PC-3 (cell line): ENCODE measurements at regions not wholly inside any gene's neighbourhood (a gene's known extent, or its start where the extent isn't known, plus 50 kb on each side); places are given as distances from the start of the nearest gene placed in this dataset.

Experiments
- ATAC-seq: fragments of 200-7000 bp; cut with Tn5 transposase; 2 replicates; pipeline ENCODE4 v1.9.1; 2020; ENCODE audit warnings: mild to moderate bottlenecking, moderate library complexity
- BruUV-seq: library from RNA; stranded (reverse); fragments of 400-500 nt; replicated peaks from 2 replicates; lab custom pipeline; 2021; lab: Mats Ljungman, UMichigan
- CTCF ChIA-PET: fragments of 300-600 bp; sonication (Branson Sonifier 250); formaldehyde crosslinking; loops from one replicate; lab custom pipeline; 2022; ENCODE audit warnings: antibody characterized with exemption; lab: Charles Lee
- POLR2A ChIA-PET: fragments of 300-600 bp; sonication (Branson Sonifier 250); formaldehyde crosslinking; loops from one replicate; lab custom pipeline; 2022; ENCODE audit warnings: antibody characterized with exemption; ENCODE audit not compliant: unreplicated experiment; lab: Charles Lee
- DNase-seq: peaks from one replicate; pipeline ENCODE4 v3.0.0-alpha.2; 2015
- H2AFZ ChIP-seq: fragments of 300-600 bp; sonication (generic); 2 replicates; pipeline ENCODE4 v1.6.0; 2016; ENCODE audit warnings: antibody characterized with exemption, low read length
- H3F3A ChIP-seq: fragments of 300-600 bp; sonication (generic); one replicate; pipeline ENCODE4 v1.6.0; 2017; ENCODE audit warnings: antibody characterized with exemption, low read length, control low read depth, mild to moderate bottlenecking; ENCODE audit not compliant: unreplicated experiment
- H3K27ac ChIP-seq: fragments of 300-600 bp; sonication (generic); 2 replicates; pipeline ENCODE4 v1.5.1; 2016; ENCODE audit warnings: mild to moderate bottlenecking, low read length
- H3K27me3 ChIP-seq: fragments of 300-600 bp; sonication (generic); 2 replicates; pipeline ENCODE4 v1.6.1; 2016; ENCODE audit warnings: low read length, mixed read lengths
- H3K36me3 ChIP-seq: fragments of 300-600 bp; sonication (generic); 2 replicates; pipeline ENCODE4 v1.6.1; 2016; ENCODE audit warnings: low read depth, mixed run types, low read length, mixed read lengths
- H3K4me1 ChIP-seq: fragments of 300-600 bp; sonication (generic); 2 replicates; pipeline ENCODE4 v1.5.1; 2016; ENCODE audit warnings: low read length; ENCODE audit not compliant: insufficient read depth
- H3K4me2 ChIP-seq: fragments of 300-600 bp; sonication (generic); 2 replicates; pipeline ENCODE4 v1.6.0; 2016; ENCODE audit warnings: low read length
- H3K4me3 ChIP-seq: fragments of 300-600 bp; sonication (generic); 2 replicates; pipeline ENCODE4 v1.5.1; 2016; ENCODE audit warnings: mild to moderate bottlenecking, low read length, mixed read lengths
- H3K79me2 ChIP-seq: fragments of 300-600 bp; sonication (generic); 2 replicates; pipeline ENCODE4 v1.6.1; 2017; ENCODE audit warnings: low read length, mixed read lengths
- H3K9ac ChIP-seq: fragments of 300-600 bp; sonication (generic); 2 replicates; pipeline ENCODE4 v1.6.0; 2016; ENCODE audit warnings: mild to moderate bottlenecking, low read length
- H3K9me2 ChIP-seq: fragments of 300-600 bp; sonication (generic); replicated peaks from 2 replicates; pipeline ENCODE4 v1.6.1; 2016; ENCODE audit warnings: mixed run types, low read length, mixed read lengths
- H3K9me3 ChIP-seq: fragments of 300-600 bp; sonication (generic); 2 replicates; pipeline ENCODE4 v1.6.1; 2016; ENCODE audit warnings: low read length, mixed read lengths
- H4K20me1 ChIP-seq: fragments of 300-600 bp; sonication (generic); 2 replicates; pipeline ENCODE4 v1.6.1; 2016; ENCODE audit warnings: low read length, mixed read lengths
- EZH2 ChIP-seq: fragments of 300-600 bp; sonication (generic); IDR thresholded peaks from one replicate; pipeline ENCODE4 v1.6.1; 2017; ENCODE audit warnings: antibody characterized with exemption, mild to moderate bottlenecking, low read length; ENCODE audit not compliant: unreplicated experiment
- EZH2phosphoT487 ChIP-seq: fragments of 300-600 bp; sonication (generic); IDR thresholded peaks from 2 replicates; pipeline ENCODE4 v1.6.1; 2018; ENCODE audit warnings: mild to moderate bottlenecking, antibody characterized with exemption, low read length, borderline replicate concordance
- intact Hi-C: fragments of 100-400 bp; cut with micrococcal nuclease; formaldehyde crosslinking; loops from 2 replicates; pipeline ENCODE4 v1.9.0; 2023
- TF ChIP-seq, protein P1 (sequence below): fragments of 300-600 bp; sonication (generic); conservative IDR thresholded peaks from 2 replicates; pipeline ENCODE4 v1.5.1; 2017; ENCODE audit warnings: antibody characterized with exemption, low read depth, mild to moderate bottlenecking, low read length

DNA sequence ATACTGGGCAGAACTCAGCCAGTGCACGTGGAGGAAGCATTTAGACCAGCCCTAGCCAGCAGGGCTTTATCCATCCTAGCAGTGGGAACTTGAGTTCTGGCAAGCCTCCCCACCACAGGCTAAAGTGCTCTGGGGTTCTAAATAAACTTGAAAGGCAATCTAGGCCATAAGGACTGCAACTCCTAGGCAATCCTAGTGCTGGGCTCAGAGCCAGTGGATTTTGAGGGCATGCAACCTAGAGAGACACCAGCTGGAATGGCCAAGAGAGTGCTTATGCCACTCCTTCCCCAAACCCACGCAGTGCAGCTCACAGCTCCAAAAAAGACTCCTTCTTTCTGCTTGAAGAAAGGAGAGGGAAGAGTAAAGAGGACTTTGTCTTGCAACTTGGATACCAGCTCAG lies 70.5 kb upstream of the APOBEC4 start:
- ChIA-PET POLR2A (no interaction called here), CTCF (no interaction called here)
- ATAC-seq, result no peak

GRCh38 chr1:183721041-183721440 lies 67.9 kb upstream of the APOBEC4 start:
- Histone ChIP-seq H3K9me3 (no peaks in the 10 kb centered on the region), H3K9me2 (no peaks in the 10 kb centered on the region), H3K4me2 (no peak overlapping the region), H3K27ac (no peak overlapping the region), H3K79me2 (no peaks in the 10 kb centered on the region), H3K4me1 (peaks cover 4% of the 10 kb centered on the region; the same call in 1 of the 2 replicates), H3K36me3 (no peaks in the 10 kb centered on the region), H3F3A (no peaks in the 10 kb centered on the region), H3K27me3 (no peaks in the 10 kb centered on the region), H3K9ac (no peak overlapping the region), H2AFZ (no peak overlapping the region), H3K4me3 (no peak overlapping the region), H4K20me1 (no peaks in the 10 kb centered on the region)
- ATAC-seq (no peak), DNase-seq (no peak)
- CTCF ChIA-PET, result no interaction called here
- no TSS peak for BruUV-seq
- intact Hi-C loops, result no loop called here
- POLR2A ChIA-PET, result no interaction called here
- no peak for TF ChIP-seq EZH2phosphoT487
- no peak for TF ChIP-seq EZH2
- TF ChIP-seq, protein P1, sequence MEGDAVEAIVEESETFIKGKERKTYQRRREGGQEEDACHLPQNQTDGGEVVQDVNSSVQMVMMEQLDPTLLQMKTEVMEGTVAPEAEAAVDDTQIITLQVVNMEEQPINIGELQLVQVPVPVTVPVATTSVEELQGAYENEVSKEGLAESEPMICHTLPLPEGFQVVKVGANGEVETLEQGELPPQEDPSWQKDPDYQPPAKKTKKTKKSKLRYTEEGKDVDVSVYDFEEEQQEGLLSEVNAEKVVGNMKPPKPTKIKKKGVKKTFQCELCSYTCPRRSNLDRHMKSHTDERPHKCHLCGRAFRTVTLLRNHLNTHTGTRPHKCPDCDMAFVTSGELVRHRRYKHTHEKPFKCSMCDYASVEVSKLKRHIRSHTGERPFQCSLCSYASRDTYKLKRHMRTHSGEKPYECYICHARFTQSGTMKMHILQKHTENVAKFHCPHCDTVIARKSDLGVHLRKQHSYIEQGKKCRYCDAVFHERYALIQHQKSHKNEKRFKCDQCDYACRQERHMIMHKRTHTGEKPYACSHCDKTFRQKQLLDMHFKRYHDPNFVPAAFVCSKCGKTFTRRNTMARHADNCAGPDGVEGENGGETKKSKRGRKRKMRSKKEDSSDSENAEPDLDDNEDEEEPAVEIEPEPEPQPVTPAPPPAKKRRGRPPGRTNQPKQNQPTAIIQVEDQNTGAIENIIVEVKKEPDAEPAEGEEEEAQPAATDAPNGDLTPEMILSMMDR, result no peak

More for the DNA sequence above, 70.5 kb upstream of the APOBEC4 start:
- Histone ChIP-seq H3K9ac (no peak overlapping the region), H3K4me1 (peaks cover 4% of the 10 kb centered on the region; the same call in 1 of the 2 replicates), H3K9me2 (no peaks in the 10 kb centered on the region), H3K79me2 (no peaks in the 10 kb centered on the region), H3K27me3 (no peaks in the 10 kb centered on the region), H3F3A (no peaks in the 10 kb centered on the region), H4K20me1 (no peaks in the 10 kb centered on the region), H3K9me3 (no peaks in the 10 kb centered on the region), H3K4me2 (no peak overlapping the region), H3K27ac (no peak overlapping the region), H3K36me3 (no peaks in the 10 kb centered on the region), H2AFZ (no peak overlapping the region), H3K4me3 (no peak overlapping the region)
- intact Hi-C loops, result no loop called here
- TF ChIP-seq, protein P1, result no peak
- TF ChIP-seq EZH2phosphoT487, result no peak
- TF ChIP-seq EZH2, result no peak
- BruUV-seq, result no TSS peak
- no peak for DNase-seq

DNA sequence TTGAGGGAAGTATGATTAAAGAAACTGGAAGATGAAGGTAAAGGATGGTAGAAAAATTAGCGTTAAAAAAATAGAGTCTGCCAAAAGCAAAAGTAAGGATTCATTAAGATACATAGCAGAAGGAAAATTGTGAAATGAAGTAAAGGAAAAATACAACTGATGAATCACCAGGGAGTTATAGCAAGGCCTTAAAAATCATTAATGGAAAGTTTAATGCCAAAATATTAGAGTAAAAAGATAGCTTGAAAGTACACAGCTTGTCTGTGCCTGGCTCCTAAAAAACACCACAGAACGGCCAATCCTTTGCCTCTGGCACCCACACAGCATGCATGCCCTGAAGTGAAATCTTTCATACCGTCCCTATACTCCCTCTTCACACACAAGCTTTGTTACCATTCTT lies 66.9 kb upstream of the APOBEC4 start:
- no TSS peak for BruUV-seq
- Histone ChIP-seq H3K4me2 (no peak overlapping the region), H3K9ac (no peak overlapping the region), H3K36me3 (no peaks in the 10 kb centered on the region), H3K4me1 (peaks cover 4% of the 10 kb centered on the region; the same call in 1 of the 2 replicates), H3K27ac (no peak overlapping the region), H3K9me2 (no peaks in the 10 kb centered on the region), H4K20me1 (no peaks in the 10 kb centered on the region), H3K79me2 (no peaks in the 10 kb centered on the region), H3K27me3 (no peaks in the 10 kb centered on the region), H3F3A (no peaks in the 10 kb centered on the region), H2AFZ (no peak overlapping the region), H3K9me3 (no peaks in the 10 kb centered on the region), H3K4me3 (no peak overlapping the region)
- intact Hi-C loops, result no loop called here
- ATAC-seq (peak; percentile 42), DNase-seq (no peak)
- ChIA-PET POLR2A (no interaction called here), CTCF (no interaction called here)
- TF ChIP-seq, protein P1, result no peak
- TF ChIP-seq EZH2, result no peak
